ENCODE measurements at regions not wholly inside any gene's neighbourhood (a gene's known extent, or its start where the extent isn't known, plus 50 kb on each side); places are given as distances from the start of the nearest gene placed in this dataset.

DNA sequence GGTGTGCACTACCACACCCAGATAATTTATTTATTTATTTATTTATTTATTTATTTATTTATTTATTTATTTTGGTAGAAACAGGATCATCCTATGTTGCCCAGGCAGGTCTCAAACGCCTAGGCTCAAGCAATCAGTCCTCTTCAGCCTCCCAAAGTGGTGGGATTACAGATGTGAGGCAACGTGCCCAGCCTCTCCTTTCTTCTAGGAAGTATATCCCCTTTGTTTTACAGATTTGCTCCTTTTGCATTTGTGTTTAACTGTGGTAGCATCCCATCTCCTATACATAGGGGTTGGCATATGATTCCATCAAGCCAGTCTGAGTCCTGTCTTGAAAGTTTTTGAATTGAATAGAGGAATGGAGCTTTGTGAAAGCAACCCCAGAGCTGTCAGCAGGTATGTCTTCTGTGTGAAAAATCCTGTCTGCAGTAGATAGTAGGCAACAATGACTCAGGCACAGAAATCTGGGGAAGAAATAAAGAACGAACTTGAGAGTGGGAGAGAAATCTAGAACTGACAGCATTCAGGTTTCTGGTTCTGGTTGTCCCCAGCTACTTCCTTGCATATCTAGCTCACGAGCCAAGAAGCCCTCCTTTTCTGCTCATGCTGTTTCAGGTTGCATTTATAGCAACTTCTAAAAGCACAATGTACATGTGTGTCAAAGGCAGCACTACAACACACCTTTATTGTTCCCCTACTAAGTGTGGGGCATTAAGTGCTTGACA is 113.7 kb upstream of the LSM6 start:
- Histone ChIP-seq H3K36me3 (no peaks in the 10 kb centered on the region), H3K27ac (no peak overlapping the region), H3K9me3 (ENCODE audit: low read depth) (no peaks in the 10 kb centered on the region), H3K27me3 (no peaks in the 10 kb centered on the region), H3K4me1 (ENCODE audit: low read depth) (no peaks in the 10 kb centered on the region), H3K4me3 (no peak overlapping the region)
- no peak for DNase-seq (ENCODE audit: low read depth in 1 of 2, low spot score in 1 of 2)
- TF ChIP-seq, protein P1, sequence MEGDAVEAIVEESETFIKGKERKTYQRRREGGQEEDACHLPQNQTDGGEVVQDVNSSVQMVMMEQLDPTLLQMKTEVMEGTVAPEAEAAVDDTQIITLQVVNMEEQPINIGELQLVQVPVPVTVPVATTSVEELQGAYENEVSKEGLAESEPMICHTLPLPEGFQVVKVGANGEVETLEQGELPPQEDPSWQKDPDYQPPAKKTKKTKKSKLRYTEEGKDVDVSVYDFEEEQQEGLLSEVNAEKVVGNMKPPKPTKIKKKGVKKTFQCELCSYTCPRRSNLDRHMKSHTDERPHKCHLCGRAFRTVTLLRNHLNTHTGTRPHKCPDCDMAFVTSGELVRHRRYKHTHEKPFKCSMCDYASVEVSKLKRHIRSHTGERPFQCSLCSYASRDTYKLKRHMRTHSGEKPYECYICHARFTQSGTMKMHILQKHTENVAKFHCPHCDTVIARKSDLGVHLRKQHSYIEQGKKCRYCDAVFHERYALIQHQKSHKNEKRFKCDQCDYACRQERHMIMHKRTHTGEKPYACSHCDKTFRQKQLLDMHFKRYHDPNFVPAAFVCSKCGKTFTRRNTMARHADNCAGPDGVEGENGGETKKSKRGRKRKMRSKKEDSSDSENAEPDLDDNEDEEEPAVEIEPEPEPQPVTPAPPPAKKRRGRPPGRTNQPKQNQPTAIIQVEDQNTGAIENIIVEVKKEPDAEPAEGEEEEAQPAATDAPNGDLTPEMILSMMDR (IDR thresholded peaks at IDR 0.05; ENCODE audit: low read depth, low read length): no peak

DNA sequence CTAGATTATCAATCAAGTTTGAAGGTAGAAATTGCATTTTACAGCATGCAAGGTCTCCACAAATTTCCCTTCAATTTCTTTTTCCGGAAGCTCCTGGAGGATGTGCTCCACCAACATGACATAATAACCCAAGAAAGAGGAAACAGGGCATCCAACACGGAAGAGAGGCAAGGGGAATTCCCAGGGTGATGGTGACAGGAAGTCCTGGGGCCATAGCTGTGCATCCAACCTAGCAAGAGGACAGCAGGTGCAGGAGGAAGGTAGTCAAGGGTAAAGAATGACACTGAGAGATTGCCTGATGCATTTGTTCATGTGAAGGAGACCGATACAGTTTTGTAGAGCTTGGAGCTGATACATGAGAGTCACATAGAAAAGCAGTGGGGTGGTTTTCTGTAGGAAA is 115.7 kb upstream of the LSM6 start:
- Histone ChIP-seq H3K27me3 (no peaks in the 10 kb centered on the region), H3K36me3 (no peaks in the 10 kb centered on the region), H3K4me3 (no peak overlapping the region), H3K4me1 (ENCODE audit: low read depth) (no peaks in the 10 kb centered on the region), H3K27ac (no peak overlapping the region), H3K9me3 (ENCODE audit: low read depth) (no peaks in the 10 kb centered on the region)
- TF ChIP-seq, protein P1 (IDR thresholded peaks at IDR 0.05; ENCODE audit: low read depth, low read length): no peak
- DNase-seq (ENCODE audit: low read depth in 1 of 2, low spot score in 1 of 2): no peak

DNA sequence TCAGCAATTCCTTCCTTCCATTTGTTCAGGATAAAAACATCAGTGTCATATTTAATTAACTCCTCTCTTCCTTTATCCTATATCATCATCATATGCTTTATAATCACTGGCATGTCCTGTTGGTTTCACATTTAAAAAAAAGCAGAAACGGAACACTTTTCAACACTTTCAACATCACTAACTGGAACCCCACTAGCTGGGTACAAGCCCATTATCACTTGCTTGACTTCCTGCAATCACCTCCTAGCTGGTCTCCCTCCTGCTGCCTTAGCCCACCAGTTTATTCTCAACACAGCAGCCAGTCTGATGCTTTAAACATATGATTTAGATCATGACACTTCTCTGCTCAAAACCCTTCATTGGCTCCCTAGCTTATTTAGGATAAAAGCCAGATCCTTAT is 116.4 kb upstream of the LSM6 start:
- no peaks in the 10 kb centered on the region for H3K36me3 ChIP-seq
- TF ChIP-seq, protein P1 (IDR thresholded peaks at IDR 0.05; ENCODE audit: low read depth, low read length): no peak
- no peak overlapping the region for H3K4me3 ChIP-seq

DNA sequence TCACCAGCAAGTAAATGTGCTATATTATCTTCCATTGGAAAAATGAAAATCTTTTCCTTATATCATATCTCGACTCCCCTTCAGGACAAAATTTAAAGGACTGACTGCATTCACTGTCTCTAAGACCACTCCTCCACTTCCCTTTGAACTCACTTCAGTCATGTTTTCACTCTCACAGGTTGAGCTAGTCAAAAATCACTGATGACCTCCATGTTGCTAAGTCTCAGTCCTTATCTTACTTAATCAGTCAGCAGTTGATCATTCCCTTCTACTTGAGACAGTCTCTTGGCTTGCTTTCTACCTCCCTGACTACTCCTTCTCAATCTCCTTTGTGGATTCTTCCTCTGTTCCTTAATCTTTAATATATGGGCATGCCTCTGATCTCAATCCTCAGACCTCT is 117.0 kb upstream of the LSM6 start:
- no peak overlapping the region for H3K27ac ChIP-seq
- H3K27me3 ChIP-seq: no peaks in the 10 kb centered on the region
- no peaks in the 10 kb centered on the region for H3K4me1 ChIP-seq (ENCODE audit: low read depth)
- TF ChIP-seq, protein P1 (IDR thresholded peaks at IDR 0.05; ENCODE audit: low read depth, low read length): no peak
- no peaks in the 10 kb centered on the region for H3K9me3 ChIP-seq (ENCODE audit: low read depth)
- no peak overlapping the region for H3K4me3 ChIP-seq
- DNase-seq (ENCODE audit: low read depth in 1 of 2, low spot score in 1 of 2): no peak
- no peaks in the 10 kb centered on the region for H3K36me3 ChIP-seq

More for the DNA sequence above, 116.4 kb upstream of the LSM6 start:
- Histone ChIP-seq H3K4me1 (ENCODE audit: low read depth) (no peaks in the 10 kb centered on the region), H3K9me3 (ENCODE audit: low read depth) (no peaks in the 10 kb centered on the region), H3K27me3 (no peaks in the 10 kb centered on the region), H3K27ac (no peak overlapping the region)
- DNase-seq (ENCODE audit: low read depth in 1 of 2, low spot score in 1 of 2): no peak

DNA sequence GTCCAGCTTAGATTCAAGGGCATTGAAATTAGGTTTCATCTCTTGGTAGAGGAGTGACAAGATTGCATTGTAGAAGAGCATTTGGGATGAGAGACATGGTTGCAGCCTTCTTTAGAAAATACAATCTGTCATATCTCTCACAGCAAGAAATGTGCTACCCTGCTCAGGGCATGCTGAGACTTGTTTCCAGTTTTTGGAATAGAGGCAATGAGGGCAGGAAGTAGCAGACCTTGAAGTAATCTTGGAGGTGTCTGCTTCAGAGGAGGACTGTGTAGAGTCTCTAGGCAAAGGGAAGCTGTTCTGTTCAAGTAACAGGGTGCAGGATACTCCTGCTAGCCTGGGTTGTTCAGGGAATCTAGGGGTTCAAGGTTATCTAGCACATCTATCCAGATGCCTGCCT is 116.1 kb upstream of the ZNF827 start:
- Histone ChIP-seq H3K4me3 (no peak overlapping the region), H3K27me3 (no peaks in the 10 kb centered on the region), H3K27ac (no peak overlapping the region), H3K4me1 (ENCODE audit: low read depth) (no peaks in the 10 kb centered on the region), H3K9me3 (ENCODE audit: low read depth) (no peaks in the 10 kb centered on the region), H3K36me3 (no peaks in the 10 kb centered on the region)
- TF ChIP-seq, protein P1 (IDR thresholded peaks at IDR 0.05; ENCODE audit: low read depth, low read length): no peak
- no peak for DNase-seq (ENCODE audit: low read depth in 1 of 2, low spot score in 1 of 2)

Measured in cardiac muscle cell (in vitro differentiated cells and primary cell).